Suprapubic skin (tissue), 4 donors: ENCODE measurements at regions not wholly inside any gene's neighbourhood (a gene's known extent, or its start where the extent isn't known, plus 50 kb on each side); places are given as distances from the start of the nearest gene placed in this dataset.

Experiments used
- DNase-seq, 2 donors: peaks; one replicate each; pipeline ENCODE4 v3.0.0-alpha.2; 2019; ENCODE audit warnings: low spot score in 2 of 2
- H3K27ac ChIP-seq: fragments of 200-600 bp; sonication (generic); one replicate; pipeline ENCODE4 v1.5.1; 2019
- H3K27me3 ChIP-seq: fragments of 200-600 bp; sonication (generic); one replicate; pipeline ENCODE4 v1.5.1; 2019
- H3K36me3 ChIP-seq: fragments of 200-600 bp; sonication (generic); one replicate; pipeline ENCODE4 v1.5.1; 2019
- H3K4me1 ChIP-seq: fragments of 200-600 bp; sonication (generic); one replicate; pipeline ENCODE4 v1.5.1; 2019
- H3K4me3 ChIP-seq: fragments of 200-600 bp; sonication (generic); one replicate; pipeline ENCODE4 v1.5.1; 2019; ENCODE audit warnings: mild to moderate bottlenecking
- H3K9me3 ChIP-seq: fragments of 200-600 bp; sonication (generic); one replicate; pipeline ENCODE4 v1.5.1; 2019
- CTCF ChIP-seq, 2 donors: fragments of 200-600 bp in 1 of 2; fragments of 450-650 bp in 1 of 2; sonication (generic) in 1 of 2; IDR thresholded peaks; one replicate each; pipeline ENCODE4 v1.5.1; 2016 to 2019; ENCODE audit warnings: antibody characterized with exemption in 2 of 2, mild to moderate bottlenecking in 1 of 2, moderate library complexity in 1 of 2
- EP300 ChIP-seq: sonication (generic); formaldehyde crosslinking; IDR thresholded peaks from one replicate; pipeline ENCODE4 v1.6.1; 2017; ENCODE audit warnings: antibody characterized with exemption
- POLR2A ChIP-seq, 2 donors: fragments of 450-650 bp; IDR thresholded peaks; one replicate each; pipeline ENCODE4 v1.6.1; 2017; ENCODE audit warnings: antibody characterized with exemption in 2 of 2, mild to moderate bottlenecking in 2 of 2, moderate library complexity in 2 of 2
- POLR2AphosphoS5 ChIP-seq, 3 donors: sonication (generic); formaldehyde crosslinking; IDR thresholded peaks; one replicate each; pipeline ENCODE4 v1.6.1; 2017; ENCODE audit warnings: antibody characterized with exemption in 3 of 3
- WGBS: methylation state at CpG from one replicate; pipeline ENCODE4 v1.1.5; 2018; 5-methylcytosine and 5-hydroxymethylcytosine counted together

GRCh38 chr13:59247171-59247570 is 916.6 kb downstream of the DIAPH3 start:
- no peaks in the 10 kb centered on the region for H3K36me3 ChIP-seq
- H3K4me3 ChIP-seq: no peak overlapping the region
- no peaks in the 10 kb centered on the region for H3K4me1 ChIP-seq
- WGBS: 62% methylated on average over 4 of the region's 5 CpGs
- no peak for TF ChIP-seq POLR2A (IDR thresholded peaks at IDR 0.05)
- TF ChIP-seq CTCF (IDR thresholded peaks at IDR 0.05): no peak
- TF ChIP-seq POLR2AphosphoS5 (IDR thresholded peaks at IDR 0.05): no peak
- TF ChIP-seq EP300: no peak
- H3K9me3 ChIP-seq: no peaks in the 10 kb centered on the region
- H3K27me3 ChIP-seq: no peaks in the 10 kb centered on the region
- no peak overlapping the region for H3K27ac ChIP-seq
- DNase-seq: no peak

- Histone ChIP-seq H3K27ac (no peak overlapping the region), H3K36me3 (no peaks in the 10 kb centered on the region), H3K4me1 (no peaks in the 10 kb centered on the region), H3K4me3 (no peak overlapping the region), H3K27me3 (no peaks in the 10 kb centered on the region), H3K9me3 (no peaks in the 10 kb centered on the region)
- DNase-seq: no peak
- WGBS: 79% methylated on average over 5 of the region's 5 CpGs
- TF ChIP-seq EP300 (no peak), POLR2A (IDR thresholded peaks at IDR 0.05) (no peak), POLR2AphosphoS5 (IDR thresholded peaks at IDR 0.05) (no peak), CTCF (IDR thresholded peaks at IDR 0.05) (no peak)
These were observed 913.2 kb downstream of the DIAPH3 start for GRCh38 chr13:59250336-59251189.

GRCh38 chr13:59259165-59260000 is 904.3 kb downstream of the DIAPH3 start:
- WGBS: 55% methylated on average over 9 of the region's 9 CpGs
- no peaks in the 10 kb centered on the region for H3K36me3 ChIP-seq
- H3K9me3 ChIP-seq: no peaks in the 10 kb centered on the region
- H3K27me3 ChIP-seq: no peaks in the 10 kb centered on the region
- peaks cover 7% of the 10 kb centered on the region for H3K4me1 ChIP-seq
- no peak overlapping the region for H3K27ac ChIP-seq
- no peak overlapping the region for H3K4me3 ChIP-seq
- TF ChIP-seq POLR2AphosphoS5 (IDR thresholded peaks at IDR 0.05) (no peak), CTCF (IDR thresholded peaks at IDR 0.05) (no peak), POLR2A (IDR thresholded peaks at IDR 0.05) (no peak), EP300 (no peak)
- DNase-seq: no peak

GRCh38 chr13:59261928-59262488 is 901.7 kb downstream of the DIAPH3 start:
- Histone ChIP-seq H3K36me3 (no peaks in the 10 kb centered on the region), H3K4me1 (peaks cover 7% of the 10 kb centered on the region), H3K27me3 (no peaks in the 10 kb centered on the region), H3K27ac (no peak overlapping the region), H3K4me3 (no peak overlapping the region), H3K9me3 (no peaks in the 10 kb centered on the region)
- DNase-seq: no peak
- TF ChIP-seq POLR2AphosphoS5 (IDR thresholded peaks at IDR 0.05) (no peak), CTCF (IDR thresholded peaks at IDR 0.05) (no peak), EP300 (no peak), POLR2A (IDR thresholded peaks at IDR 0.05) (no peak)
- WGBS: 79% methylated on average over 4 of the region's 4 CpGs

- H3K27me3 ChIP-seq: no peaks in the 10 kb centered on the region
- H3K9me3 ChIP-seq: no peaks in the 10 kb centered on the region
- no peak for DNase-seq
- peaks cover 7% of the 10 kb centered on the region for H3K4me1 ChIP-seq
- H3K4me3 ChIP-seq: no peak overlapping the region
- H3K36me3 ChIP-seq: no peaks in the 10 kb centered on the region
- no peak overlapping the region for H3K27ac ChIP-seq
- TF ChIP-seq EP300 (no peak), POLR2AphosphoS5 (IDR thresholded peaks at IDR 0.05) (no peak), CTCF (IDR thresholded peaks at IDR 0.05) (no peak), POLR2A (IDR thresholded peaks at IDR 0.05) (no peak)
These were observed 900.2 kb downstream of the DIAPH3 start for GRCh38 chr13:59263531-59263930.
